KBM-7 (cell line): ENCODE measurements at regions not wholly inside any gene's neighbourhood (a gene's known extent, or its start where the extent isn't known, plus 50 kb on each side); places are given as distances from the start of the nearest gene placed in this dataset.

ENCODE experiments used
- DNase-seq: peaks from one replicate; pipeline ENCODE4 v3.0.0-alpha.2; 2015
- in situ Hi-C: fragments of 300-500 bp; cut with MboI; formaldehyde crosslinking; loops from 2 replicates; pipeline ENCODE4 v1.14.3; 2020; ENCODE audit warnings: low sequenced_read_pairs, low pct_unique_long_range_greater_than_20kb, mixed read lengths

DNA sequence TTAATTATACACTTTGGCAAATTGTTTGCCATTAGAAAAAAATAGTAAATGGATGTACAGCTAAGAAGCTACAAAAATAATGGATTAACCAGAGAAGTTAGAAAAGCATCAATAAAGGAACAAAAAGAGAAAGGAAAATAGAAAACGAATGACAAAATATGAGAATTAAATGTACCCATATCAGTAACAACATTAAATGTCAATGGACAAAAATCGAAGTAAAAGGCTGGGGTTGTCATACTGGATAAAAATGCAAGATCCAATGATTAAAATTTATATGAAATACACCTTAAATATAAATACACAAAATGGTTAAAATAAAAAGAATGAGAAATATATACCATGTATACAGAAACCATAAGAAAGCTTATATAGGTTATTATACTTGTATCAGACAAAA, 470.6 kb downstream of the OCA2 start:
- no peak for DNase-seq
- in situ Hi-C loops = no loop called here

DNA sequence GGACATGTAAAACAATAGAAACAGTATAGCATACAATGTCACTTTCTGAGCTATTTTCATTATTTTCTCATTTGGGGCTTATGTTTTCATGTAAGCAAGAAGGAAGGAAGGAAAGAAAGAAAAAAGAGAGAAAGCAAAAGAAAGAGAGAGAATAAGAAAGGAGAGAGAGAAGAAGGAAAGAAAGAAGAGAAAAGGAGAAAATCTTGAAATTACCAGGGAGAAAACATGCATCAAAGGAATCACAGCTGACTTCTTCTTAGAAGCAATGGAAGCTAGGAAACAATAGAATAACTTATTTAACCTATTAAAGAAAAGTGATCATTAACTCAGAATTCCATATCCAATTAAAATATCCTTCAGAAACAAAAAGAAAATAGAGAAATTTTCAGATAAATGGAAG, 471.5 kb downstream of the OCA2 start:
- DNase-seq = no peak
- in situ Hi-C loops = no loop called here

DNA sequence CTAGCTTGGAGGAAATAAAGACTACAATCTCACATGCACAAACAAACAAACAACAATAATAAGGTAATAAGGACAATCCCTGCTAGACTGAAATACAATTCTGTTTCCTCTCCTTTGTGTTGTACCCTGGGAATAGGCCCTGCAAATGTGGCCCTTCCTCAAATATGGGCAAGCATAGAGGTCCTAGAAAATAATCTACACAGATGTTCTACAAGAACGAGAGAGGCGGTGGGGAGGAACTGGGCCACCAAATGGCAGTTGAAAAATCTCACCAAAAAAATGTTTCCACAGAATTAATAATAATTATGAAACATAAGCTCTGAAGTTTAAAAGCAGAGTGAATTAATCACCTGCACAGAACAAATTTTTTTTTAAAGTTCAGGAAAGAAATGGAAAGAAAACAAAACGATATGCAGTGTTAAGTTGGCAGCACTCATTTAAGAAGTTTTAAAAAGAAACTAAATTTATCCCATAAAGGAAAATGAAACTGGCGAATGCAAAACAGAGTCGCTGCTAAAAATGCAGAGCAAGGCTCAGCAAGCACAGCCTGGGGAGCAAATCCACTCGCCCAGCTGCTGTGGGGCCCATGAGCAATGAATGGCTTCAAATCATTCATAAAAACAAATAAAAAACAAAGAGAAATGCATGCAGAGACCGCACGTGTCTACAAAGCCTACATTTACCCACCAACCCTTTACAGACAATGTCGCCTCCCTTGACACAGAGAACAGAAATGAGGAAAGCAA, 475.4 kb downstream of the OCA2 start:
- DNase-seq = no peak
- in situ Hi-C loops = no loop called here

DNA sequence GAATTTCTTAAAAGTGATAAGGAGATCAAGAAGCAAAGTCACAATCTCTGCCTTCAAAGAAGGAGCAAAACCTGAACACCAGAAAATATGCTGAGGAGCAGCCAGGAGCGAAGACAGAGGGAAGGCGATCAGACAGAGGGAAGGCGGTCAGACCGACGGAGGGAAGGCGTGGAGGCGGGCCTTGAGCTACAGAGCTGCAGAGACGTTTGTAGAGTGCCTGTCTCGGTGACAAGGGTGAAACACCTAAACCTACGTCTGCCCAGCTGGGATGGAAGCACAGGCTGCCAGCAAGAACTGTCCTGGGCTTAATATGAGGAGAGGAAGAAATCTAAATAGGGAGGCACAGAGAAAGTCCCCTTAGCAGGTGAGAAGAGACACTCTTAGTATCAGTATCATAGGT, 476.0 kb downstream of the OCA2 start:
- no peak for DNase-seq
- in situ Hi-C loops = no loop called here

DNA sequence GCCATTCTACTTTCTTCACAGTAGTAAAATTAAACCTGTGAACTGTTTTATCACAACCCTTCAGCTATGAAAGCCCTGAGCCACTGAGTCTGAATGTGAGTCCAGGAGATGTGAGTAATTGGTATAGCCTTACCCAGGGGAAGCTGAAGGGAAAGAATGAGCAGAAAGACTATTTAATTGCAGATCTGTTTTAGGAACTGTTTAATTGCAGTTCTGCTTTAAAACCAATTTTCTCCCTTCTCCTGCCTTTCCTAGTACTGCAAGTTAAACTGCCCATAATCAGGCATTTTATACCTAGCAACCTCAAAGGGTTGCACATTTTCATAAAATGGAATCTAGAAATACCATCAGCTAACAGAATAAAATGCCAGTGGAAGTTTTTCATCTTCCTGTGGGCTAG, 476.7 kb downstream of the OCA2 start:
- in situ Hi-C loops = no loop called here
- no peak for DNase-seq

DNA sequence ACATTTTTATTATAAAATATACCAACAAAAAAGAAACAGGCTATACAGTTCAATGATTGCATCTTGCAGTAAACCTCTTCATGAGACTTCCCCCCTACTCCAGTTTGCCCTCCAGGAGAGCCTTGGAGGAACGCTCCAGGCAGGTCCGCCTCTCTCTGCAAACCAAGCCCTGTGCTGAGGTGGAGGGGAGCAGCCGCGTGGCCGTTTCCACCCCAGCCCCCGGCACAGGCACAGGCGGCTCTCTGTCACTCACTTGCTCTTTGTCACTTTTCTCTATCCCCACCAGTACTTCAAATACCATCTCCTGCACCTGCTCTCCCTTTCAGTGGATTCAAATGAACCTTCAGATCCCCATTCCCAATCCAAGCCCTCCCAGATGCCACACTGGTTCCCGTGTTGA, 479.9 kb downstream of the OCA2 start:
- in situ Hi-C loops = no loop called here
- no peak for DNase-seq

DNA sequence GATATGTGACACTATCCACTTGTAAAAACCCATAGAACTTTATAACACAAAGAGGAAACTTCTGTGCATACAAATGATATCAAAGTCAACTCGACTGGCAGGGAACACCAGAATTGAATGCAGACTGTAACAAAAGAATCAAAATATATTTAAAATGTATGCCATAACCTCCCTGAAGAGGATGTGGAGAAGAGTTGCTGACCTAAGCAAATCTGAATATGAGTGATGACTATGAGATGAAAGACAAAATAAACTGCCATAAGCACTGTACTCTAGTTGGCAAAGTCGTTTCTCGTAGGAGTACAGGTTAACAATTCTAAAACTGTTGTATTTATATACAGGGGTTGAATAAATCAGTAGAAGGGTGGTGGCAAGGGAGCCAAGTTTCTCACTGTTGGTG, 482.1 kb downstream of the OCA2 start:
- in situ Hi-C loops = no loop called here
- DNase-seq = no peak

DNA sequence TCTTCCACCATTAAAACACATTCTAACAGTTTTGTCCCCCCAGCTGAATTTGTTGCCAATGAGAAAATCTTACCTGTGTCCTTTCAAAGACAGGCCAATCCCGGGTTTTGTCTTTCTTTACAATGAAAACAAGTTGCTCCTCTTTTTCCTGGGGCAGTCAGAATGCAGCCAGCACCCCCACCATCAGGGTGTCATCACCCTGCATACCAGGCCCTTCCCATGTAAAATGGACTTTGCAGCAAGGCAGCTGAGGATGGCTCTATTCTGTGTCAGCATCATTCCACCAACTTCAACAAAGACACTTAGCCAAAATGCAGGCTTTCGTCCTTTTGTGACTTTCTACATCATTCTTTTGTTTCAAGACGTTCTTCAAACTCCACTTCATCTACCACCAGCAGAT, 490.9 kb downstream of the OCA2 start:
- peak; percentile 8 for DNase-seq
- in situ Hi-C loops = no loop called here

DNA sequence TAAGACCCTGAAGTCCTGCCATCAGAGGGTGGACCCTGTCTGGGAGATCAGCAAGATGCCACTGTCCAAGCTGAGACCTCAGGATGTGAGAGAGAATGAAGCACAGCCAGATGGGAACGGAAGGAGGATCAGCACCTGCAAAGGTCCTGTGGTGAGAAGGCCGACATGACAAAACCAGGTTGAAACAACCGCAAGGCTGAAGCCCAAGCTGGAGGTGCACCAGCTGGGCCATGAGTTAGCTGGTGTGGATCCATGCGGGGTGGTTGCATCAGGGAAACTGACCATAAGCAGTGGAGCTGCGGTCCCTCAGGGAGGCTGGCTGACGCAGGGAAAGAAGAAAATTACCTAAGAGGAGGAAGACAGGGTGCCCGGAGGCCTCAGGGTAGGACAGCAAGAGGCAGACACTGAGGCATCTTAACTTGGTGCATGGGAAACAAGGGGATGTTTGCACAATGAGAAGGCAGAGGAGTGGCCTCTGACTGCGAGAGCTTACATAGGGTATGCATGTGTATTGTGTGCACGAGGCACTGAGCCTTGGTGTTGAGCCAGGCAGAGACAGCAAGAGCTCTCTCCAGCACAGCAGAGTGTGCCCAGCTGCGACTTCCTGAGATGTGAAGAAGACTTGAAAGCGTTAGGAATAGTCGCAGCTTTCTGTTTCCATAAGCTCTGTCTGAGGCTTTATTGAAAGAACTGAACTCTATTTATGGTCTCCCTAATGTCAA, 497.7 kb downstream of the OCA2 start:
- no peak for DNase-seq
- in situ Hi-C loops = no loop called here

DNA sequence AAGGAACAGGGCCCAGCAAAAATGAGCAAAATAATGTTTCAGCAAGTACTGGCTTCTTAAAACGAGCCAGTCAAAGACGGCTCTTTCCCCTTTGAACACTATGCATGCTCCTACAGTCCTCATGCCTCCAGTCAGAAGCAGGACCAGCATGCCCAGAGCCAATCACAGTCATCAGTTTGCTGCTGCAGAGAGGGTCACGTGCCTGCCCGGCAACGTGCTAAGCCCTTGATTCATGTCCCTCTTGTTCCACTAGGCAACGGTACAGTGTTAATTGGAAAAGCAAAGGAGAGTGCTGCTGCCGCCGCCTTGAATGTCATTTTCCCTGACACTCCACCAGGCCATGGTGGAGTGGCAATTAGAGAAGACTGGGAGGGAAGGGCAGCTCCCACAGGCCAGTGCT, 500.1 kb downstream of the OCA2 start:
- no peak for DNase-seq
- in situ Hi-C loops = no loop called here

DNA sequence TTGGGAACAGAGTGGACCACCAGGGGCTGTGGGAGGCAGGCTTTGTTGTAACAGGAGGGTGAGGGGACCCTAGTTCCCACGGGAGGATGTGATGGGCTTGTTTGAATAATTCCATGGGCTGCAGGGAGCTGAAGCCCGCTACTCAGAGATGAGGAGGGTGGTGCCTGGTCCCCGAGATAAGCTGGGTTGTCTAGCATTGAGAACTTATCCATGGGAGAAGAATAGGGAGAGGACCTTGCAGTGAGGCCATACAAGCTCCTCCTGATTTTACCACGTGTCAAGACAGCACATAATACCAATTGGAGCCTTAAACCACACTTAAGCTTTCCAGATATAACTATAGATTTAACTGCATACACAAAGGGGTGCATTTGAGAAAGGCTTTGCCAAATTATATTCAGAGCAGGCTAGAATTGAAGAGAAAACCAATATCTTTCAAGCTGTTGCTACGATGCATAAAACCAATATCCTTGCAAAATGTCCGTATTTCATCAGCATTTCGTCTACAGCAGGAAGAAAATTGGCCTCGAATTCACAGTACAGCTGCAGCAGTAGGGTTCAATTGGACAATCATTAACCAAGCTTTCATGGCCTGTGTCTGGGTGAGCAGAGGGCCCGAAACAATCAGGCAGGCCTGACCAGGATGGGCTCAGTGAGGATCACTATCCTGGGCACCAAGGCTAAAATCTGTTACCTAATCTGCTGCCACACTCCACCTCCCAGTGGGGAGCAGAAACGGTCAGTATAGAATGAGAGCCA, 500.7 kb downstream of the OCA2 start:
- no peak for DNase-seq
- in situ Hi-C loops = no loop called here

DNA sequence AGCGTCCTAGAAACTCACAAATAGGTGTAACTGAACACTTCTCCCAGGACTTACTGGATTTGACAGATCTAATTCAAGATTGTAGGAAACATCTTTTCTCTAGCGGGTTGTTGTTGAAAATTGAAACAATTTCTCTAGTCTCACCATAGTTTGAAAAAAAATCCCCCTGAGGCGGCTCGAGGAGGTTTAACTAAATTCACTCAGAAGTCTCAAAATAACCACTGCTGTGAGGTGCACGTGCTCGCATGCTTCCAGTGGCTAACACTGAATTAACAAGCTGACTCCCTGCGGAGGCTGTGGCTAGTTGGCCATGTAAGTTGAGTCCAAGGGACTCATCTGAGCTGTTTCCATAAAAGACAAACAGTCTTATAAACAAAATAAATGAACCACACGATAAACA, 503.9 kb downstream of the OCA2 start:
- in situ Hi-C loops = no loop called here
- DNase-seq = no peak

DNA sequence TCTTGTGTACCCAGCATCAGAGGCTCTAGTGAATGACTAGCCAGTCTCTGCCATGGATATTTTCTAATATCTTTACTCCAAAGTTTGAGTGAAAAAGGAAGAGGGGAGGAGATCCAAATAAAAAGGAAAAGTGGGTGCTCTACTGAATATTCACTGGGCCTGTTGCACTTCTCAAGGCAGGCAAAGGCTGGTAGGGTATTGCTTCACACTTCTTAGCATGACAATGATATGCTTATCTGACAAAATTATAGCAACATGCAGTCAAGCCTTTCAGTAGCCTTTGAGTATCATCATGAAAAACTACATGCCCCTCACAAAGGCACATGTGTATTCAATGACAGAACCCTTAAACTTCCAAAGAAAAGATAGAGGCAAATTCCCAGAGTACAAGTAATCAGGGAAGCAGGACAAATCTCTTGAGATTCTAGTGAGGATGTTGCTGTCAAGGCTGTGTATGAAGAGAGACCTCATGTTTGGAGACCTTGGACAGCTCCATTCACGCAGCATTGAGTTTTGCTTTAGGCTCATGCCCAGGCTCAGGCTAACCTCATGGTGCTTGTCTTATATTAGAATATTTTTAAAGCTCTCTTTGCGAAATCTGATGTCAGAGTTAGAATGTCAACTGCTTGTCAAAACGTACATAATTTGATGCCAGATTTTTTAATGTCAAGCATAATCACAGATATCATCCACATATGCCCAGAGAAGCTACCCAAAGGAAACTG, 506.9 kb downstream of the OCA2 start:
- in situ Hi-C loops = no loop called here
- no peak for DNase-seq
